GM18868 (cell line): ENCODE measurements at regions not wholly inside any gene's neighbourhood (a gene's known extent, or its start where the extent isn't known, plus 50 kb on each side); places are given as distances from the start of the nearest gene placed in this dataset.
"Not testable (repeated sequence)": the region's sequence is repeated elsewhere in the genome, so short reads cannot be mapped to it uniquely, and the experiment has no call there.

Source experiments
- ATAC-seq: cut with Tn5 transposase; IDR thresholded peaks from one replicate; pipeline ENCODE4 v1.9.1; 2021; ENCODE audit warnings: mild to moderate bottlenecking, moderate library complexity; ENCODE audit not compliant: unreplicated experiment

DNA sequence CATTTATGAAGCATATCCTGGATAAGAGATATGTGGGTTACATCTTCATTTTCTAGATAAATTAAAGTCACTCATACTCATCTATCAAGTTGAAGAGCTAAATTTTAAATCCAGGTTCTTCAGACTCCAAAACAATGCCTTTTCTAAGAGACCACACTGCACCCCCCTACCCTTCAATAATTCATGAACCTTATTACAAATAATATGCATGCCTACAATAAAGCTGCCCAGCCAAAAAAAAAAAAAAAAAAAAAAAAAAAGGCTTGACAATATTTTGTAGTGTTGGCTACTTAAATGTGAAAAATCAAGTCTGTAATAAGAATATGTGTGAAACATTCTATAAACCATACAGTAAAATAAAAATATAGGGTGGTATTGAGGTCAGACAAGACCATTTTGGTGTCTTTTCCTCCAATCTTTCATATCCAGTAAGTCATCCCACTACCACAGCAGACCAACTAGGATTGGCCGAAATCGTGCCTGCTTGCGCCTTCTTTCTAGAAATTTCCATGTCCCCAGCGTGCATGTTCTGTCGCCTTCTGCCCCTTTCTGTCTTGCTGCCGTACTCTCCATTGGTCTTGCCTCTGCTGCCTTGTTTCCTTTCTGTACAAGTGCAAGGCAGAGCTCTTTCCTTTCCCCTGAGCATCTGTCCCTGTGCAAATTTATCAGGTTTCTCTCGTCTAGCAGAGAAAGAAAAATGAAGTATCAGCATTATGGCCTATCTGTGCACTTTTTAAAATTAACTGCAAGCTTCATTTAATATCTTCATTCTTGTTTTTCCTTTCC is 92.6 kb upstream of the NDUFV2 start:
- no peak for ATAC-seq

DNA sequence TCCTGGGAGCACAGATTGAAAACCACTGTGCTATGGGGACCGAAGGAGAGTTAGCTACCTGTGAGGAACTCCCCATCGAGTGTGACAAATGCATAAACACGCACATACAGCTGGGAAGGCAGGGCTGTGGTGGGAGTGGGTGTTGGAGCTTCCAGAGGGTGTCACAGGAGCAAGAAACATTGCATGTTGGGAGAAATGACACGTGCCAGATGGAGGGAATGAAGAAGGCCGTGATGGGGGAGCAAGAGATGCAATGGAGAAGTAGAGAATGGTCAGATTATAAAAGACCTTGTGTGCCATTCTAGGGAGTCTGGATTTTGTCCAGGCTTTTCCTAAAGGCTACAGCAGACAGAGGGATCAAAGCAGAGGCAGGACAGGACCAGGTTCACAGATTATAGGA is 91.1 kb upstream of the NDUFV2 start:
- no peak for ATAC-seq

DNA sequence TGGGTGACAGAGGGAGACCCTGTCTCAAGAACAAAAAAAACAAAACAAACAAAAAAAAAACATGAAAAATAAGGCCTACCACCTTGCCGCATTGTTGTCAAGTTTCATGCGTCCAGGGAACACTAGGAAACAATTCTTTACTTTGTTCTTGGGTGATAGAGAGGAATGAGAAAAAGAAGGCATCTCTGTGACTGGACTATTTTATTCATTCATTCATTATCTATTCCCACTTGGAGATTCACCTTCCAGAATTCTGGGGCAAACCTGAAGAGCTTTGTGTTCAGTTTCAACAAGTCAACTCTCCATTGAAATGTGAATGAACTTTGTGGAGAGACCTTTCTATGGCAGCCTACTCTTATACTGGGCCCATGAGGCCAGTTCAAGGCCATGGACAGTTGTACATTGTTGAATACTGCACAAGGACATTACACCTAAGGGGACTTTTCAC is 88.5 kb upstream of the NDUFV2 start:
- no peak for ATAC-seq

DNA sequence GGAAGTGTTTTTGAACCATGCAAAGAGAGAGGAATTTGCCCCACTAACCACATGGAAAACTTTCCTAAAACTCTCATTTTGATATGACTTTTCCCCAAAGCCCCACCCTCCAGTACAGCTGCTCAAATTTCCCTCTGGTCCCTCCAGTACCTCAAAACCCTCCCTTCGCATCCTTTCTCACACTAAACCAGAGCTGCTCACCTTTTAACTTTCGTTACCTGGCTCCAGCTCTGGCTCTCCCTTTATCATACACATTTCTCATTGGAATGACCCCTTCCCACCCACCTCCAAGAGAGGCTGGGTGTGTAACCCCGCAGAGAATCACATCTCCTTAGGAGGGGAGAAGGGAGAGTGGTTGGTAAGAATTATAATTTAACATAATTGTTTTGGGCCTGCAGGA is 86.8 kb upstream of the NDUFV2 start:
- no peak for ATAC-seq

DNA sequence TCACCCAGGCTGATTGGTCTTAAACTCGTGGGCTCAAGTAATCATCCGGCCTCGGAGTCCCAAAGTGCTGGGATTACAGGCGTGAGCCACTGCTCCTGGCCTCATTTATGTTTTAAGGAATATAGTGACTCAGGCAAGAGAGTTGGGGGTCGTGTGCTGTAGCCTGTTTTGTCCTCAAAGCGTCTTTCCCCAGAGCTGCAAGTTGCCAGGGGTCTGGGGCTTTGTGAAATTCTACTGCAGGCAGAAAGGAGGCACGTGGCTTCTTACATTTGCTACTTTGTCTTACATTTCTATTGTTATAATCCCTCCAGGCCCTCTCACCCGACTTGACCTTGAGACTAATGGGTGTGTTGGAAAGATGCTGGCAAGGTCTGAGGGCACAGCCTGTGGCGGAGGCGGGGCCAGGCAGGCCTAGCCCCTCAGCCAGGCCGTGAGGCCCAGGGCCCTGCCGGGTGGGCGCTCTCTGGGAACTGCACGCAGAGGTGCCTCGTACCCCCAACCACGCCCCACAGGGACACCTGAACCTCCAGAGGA is 85.8 kb upstream of the NDUFV2 start:
- peak; percentile 45 for ATAC-seq

DNA sequence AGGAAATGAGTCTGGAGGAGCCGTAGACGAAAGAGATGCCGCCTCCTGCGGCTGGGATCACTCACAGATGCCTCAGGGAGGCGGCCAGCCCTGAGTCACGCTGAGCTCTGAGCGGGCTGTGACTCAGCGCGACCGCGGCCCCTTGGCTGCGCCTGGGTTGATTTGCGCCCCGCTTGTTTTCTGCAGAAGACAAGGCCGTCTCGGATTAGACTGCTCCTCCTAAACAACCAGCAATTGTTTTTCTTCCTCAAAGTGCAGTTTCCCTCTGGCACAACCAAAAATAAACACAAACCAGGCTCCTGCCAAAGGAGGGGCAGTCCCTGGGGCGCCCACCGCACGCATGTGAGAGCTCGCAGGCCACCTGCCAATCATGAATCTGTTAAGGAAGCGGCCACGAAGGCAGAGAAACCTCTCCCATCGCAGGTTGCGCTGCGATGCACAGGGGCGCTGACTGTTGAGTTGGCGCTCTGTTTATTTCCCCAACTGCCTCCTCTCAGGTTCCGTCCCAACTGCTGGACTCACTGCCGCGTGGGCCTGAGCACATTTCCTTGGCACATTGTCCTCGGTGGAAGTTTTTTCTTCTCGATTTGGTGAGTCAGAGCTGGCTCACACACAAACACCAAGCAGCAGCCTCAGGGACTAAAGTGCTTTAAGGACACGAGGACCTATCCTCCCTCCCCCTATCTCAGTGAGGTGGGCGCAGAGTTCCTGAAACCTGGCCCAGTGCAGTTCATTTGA is 85.2 kb upstream of the NDUFV2 start:
- ATAC-seq = peak; percentile 94

DNA sequence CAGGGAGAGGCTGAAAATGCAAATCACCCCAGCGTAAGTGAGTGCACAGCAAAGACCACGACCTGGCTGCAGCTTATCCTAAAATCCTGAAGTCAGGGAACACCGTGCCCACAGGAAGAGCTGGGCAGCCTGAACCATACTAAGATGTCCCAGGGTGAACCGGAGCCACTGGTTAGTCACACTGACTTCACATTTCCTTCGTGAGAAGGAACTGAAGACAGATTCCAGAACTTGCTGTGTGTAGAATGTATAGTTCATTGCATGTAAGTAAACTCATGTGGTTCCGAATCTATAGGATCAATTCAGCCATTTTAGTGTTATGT is 84.6 kb upstream of the NDUFV2 start:
- ATAC-seq = no peak

DNA sequence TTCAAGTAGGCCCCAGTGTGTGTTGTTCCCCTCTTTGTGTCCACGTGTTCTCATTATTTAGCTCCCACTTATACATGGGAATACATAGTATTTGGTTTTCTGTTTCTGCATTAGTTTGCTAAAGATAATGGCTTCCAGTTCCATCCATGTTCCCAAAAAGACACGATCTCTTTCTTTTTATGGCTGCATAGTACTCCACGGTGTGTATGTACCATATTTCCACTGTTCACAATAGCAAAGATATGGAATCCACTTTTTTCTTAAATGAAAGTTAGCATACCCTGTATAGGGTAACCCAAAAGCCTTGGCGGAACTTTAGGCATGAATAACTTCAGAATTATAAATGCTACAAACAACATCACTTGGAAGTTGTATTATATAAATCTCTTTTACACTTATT is 83.4 kb upstream of the NDUFV2 start:
- ATAC-seq = no peak

DNA sequence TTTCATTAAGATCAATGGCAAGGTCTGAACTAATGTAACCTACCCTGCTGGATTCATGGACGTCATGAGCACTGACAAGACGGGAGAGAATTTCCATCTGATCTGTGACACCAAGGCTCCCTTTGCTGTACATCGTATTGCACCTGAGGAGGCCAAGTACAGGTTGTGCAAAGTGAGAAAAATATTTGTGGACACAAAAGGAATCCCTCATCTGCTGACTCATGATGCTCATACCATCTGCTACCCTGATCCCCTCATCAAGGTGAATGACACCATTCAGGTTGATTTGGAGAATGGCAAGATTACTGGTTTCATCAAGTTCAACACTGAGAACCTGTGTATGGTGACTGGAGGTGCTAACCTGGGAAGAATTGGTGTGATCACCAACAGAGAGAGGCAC is 82.3 kb upstream of the NDUFV2 start:
- ATAC-seq = no peak

DNA sequence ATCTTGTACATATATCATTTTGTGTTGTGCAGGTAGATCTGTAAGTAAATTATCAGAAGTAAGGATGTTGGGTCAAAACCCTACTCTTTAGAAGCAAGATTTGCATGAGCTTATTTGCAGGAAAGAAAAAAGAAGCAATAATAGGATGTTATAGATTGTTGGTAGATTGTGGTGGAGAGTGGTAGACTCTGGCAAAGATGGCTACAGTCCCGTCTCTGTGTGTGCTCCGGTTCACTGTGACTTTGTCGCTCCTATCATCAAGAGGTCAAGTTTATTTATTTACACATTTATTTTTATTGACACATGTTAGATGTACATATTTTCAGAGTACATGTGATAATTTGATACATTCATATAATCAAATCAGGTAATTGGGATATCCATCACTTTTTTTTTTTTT is 81.0 kb upstream of the NDUFV2 start:
- no peak for ATAC-seq

DNA sequence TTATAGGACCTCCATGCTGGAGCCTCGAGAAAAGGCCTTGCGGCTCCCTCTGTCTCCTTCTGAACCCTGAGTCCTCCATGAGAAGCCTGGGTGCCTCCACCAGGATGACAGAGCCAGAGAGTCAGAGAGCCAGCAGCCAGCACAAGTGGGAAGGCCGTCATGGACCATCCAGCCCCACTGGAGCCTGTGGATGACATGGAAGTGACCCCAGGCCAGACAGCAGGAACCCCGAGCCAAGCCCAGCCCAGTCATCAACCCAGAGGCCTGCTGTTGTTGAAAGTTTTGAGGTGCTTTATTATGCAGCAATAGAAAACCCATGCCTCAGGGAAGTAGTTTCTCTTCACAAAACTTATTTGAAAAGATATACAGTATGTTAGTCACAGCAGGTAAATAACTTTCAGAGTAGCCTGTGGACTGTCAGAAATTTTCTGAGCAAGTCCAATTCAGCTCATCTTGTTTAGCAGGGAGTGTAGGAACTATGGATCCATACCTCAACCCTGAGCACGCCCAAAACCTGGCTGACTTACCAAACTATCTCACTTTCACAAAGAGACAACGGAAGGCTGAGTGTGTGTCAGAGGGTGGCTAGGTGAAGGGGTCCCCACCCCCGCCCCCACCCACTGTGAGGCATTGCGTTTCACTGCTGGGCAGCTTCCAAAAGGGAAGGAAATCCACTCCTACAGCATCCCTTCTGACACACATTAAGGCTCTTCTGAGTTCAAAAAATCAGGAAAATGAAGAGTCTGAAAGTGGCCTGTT is 79.9 kb upstream of the NDUFV2 start:
- ATAC-seq = no peak

DNA sequence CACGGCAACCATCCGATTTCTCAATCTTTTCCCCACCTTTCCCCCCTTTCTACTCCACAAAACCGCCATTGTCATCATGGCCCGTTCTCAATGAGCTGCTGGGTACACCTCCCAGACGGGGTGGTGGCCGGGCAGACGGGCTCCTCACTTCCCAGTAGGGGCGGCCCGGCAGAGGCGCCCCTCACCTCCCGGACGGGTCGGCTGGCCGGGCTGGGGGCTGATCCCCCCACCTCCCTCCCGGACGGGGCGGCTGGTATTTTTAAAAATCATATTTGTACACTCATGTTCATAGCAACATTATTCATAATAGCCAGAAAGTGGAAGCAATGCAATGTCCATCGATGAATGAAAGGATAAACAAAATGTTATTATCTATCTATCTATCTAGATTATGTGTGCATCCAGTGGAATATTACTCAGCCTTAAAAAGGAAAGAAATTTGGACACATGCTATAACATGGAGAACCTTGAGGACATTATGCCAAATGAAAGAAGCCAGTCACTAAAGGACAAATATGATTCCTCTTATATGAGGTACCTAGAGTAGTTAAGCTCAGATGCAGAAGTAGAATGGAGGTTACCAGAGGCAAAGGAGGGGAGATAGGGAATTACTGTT is 78.4 kb upstream of the NDUFV2 start:
- ATAC-seq = not testable (repeated sequence)

DNA sequence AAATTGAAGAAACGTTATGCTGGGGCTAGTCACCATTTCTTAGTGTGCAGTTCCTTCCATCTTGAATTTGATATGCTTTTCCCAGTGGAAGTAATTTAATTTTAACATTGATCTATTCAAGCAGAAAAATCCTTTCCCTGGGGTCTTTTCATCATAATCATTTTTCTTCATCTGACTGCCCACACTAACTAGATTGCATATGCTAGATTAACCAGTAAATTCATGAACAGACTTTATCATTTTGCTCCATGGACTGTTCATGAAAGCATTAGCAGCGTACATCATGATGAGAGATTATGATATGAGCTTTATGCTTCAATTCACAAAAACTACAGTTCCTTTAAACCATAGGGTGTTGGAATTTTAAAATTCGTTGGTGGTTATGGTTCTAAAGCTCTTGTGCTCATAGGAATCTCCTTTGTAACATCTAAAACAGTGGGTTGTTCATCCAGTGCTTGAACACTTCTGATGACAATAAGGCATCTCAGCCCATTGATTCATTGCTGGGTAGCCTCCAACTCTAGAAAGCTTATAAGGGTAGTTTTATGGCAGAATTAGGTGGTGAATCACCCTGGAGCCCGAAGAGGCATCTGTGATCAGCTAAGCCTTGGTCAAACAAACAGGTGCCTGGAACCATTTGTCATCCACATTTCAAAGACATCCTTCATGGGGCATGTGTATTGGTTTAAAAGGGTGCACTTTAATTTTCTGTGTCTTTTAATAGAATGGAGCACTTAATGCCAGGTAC is 77.2 kb upstream of the NDUFV2 start:
- ATAC-seq = no peak

DNA sequence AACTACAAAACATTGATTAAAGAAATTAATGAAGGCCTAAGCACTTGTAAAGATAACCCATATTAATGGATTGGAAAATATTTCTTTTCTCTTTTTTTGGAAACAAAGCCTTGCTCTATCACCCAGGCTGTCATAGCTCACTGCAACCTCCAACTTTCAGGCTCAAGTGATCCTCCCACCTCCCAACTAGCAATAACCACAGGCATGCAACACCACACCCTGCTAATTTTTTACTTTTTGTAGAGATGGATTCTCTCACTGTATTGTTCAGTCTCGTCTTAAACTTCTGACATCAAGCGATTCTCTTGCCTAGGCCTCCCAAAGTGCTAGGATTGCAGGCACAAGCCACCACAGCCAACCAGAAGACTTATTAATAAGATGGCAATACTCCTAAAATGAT is 73.4 kb upstream of the NDUFV2 start:
- ATAC-seq = no peak

DNA sequence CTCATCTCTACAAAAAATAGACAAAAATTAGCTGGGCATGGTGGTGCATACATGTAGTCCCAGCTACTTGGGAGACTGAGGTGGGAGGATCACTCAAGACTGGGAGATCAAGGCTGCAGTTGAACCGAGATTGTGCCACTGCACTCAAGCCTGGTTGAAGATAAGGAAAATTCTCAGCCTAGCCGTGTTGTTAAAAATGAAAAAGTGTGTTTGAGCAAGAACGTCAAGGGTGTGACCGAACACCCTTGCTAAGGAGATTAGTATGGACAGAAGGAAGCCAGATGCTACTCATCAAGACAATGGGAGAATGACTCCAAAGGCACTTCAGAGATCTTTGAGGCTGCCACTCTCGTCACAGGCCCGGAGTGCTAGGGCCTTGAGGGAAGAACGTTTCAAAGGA is 70.0 kb upstream of the NDUFV2 start:
- no peak for ATAC-seq

DNA sequence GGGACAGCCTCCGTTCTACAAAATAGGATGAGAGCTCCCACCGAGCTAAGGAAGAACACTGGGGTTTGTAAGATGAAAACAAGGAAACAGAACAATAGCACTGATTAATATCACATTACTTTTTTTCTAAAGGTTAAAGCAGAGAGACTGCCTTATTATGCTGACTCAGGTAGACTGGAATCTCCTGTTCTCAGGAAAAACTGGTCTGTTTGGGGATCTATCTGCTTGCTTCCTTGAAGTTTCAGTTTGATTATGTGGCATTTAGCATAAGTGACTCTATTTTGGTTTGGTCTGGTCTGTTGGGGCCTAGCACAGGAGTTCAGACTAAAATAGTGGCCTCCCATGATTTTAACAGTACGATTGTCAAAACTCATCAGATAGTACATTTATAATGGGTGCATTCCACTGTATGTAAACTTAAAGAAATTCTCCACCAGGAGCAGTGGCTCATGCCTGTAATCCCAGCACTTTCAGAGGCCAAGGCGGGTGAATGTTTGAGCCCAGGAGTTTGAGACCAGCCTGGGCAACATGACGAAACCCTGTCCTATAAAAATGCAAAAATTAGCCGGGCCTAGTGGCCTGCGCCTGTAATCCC is 64.1 kb upstream of the NDUFV2 start:
- no peak for ATAC-seq

DNA sequence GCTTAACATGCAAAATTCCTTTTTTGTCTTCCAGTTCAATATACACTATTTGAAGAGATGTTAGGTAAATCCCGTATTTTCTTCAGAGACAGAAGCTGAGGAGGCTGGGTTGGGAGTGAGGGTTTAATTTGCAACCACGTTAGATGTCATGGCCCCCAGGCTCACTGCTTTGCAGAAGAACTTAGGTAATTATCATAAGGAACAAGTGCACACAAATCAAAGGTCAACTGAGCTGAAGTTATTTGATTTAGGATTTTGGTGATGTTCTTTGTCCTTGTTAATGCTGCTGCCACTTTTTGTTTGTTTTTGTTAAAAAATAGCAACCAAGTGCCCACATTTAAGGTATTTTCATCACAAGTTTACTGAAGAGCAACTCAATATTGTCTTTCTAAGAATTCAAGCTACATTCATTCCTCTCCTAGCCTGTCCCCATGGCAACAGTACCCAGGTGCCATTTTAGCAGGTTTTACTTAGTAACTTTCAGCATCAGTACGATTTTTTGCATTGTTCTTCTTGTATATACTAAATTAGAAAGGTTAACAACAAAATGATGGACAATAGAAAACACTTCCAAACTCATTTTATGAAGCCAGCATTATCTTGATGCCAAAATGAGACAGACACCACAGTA is 62.9 kb upstream of the NDUFV2 start:
- no peak for ATAC-seq

DNA sequence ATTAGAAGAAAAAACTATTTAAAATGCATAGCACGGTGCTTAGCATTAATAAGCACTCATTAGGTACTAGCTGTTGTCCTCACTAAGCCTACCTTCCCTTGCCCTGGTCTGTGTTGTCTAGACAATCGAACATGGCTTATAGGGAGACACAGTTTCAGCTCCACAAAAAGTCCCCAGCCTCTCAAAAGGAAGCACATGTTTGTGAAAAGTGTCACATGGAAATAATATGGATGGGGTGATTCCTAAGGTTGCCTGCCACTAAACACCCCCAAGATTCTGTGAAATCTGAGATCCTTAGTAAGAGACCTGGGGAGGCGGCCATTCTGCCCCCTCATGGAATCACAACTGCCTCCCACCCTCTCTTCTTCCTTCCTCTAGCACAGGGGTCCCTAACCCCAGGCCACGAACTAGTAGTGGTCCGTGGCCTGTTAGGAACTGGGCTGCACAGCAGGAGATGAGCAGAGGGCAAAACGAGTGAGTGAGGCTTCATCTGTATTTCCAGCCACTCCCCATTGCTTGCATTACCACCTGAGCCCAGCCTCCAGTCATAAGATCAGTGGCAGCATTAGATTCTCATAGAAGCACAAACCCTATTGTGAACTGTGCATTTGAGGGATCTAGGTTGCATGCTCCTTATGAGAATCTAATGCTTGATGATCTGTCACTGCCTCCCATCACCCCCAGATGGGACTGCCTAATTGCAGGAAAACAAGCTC is 59.6 kb upstream of the NDUFV2 start:
- no peak for ATAC-seq

DNA sequence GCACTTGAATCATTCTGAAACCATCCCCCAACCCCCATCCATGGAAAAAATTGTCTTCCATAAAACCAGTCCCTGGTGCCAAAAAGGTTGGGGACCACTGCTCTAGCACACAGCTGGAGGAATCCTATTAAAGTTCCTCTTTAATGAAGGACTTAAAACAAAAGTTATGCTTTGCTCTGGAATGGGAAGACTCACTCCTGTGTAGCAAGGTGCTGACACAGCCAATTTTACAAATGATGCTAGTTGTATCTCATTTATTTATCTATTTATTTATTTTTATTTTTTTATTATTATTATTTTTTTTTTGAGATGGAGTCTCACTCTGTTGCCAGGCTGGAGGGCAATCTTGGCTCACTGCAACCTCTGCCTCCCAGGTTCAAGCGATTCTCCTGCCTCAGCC is 58.9 kb upstream of the NDUFV2 start:
- no peak for ATAC-seq
